HS-27A (cell line): ENCODE measurements at regions not wholly inside any gene's neighbourhood (a gene's known extent, or its start where the extent isn't known, plus 50 kb on each side); places are given as distances from the start of the nearest gene placed in this dataset.
"Not testable (repeated sequence)": the region's sequence is repeated elsewhere in the genome, so short reads cannot be mapped to it uniquely, and the experiment has no call there.

ENCODE experiments used
- DNase-seq: peaks from one replicate; pipeline ENCODE4 v3.0.0-alpha.2; 2012; ENCODE audit warnings: low read depth, missing footprints

GRCh38 chr4:100906973-100907372 is 389.2 kb upstream of the EMCN start:
- no peak for DNase-seq

DNA sequence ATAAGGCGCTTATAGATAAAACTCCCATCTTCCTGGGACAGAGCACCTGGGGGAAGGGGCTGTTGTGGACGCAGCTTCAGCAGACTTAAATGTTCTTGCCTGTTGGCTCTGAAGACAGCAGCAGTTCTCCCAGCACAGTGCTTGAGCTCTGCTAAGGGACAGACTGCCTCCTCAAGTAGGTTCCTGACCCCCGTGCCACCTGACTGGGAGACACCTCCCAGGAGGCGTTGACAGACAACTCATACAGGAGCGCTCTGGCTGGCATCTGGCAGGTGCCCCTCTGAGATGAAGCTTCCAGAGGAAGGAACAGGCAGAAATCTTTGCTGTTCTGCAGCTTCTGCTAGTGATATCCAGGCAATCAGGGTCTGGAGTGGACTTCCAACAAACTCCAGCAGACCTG is 383.1 kb upstream of the EMCN start:
- DNase-seq: not testable (repeated sequence)

GRCh38 chr4:100900134-100900533 is 382.3 kb upstream of the EMCN start:
- DNase-seq: no peak

GRCh38 chr4:100898844-100899243 is 381.0 kb upstream of the EMCN start:
- no peak for DNase-seq

GRCh38 chr4:100895556-100896197 is 377.9 kb upstream of the EMCN start:
- DNase-seq: no peak

GRCh38 chr4:100894339-100894870 is 376.6 kb upstream of the EMCN start:
- DNase-seq: no peak

- DNase-seq: no peak
Measured at GRCh38 chr4:100891808-100892207, 374.0 kb upstream of the EMCN start.

DNA sequence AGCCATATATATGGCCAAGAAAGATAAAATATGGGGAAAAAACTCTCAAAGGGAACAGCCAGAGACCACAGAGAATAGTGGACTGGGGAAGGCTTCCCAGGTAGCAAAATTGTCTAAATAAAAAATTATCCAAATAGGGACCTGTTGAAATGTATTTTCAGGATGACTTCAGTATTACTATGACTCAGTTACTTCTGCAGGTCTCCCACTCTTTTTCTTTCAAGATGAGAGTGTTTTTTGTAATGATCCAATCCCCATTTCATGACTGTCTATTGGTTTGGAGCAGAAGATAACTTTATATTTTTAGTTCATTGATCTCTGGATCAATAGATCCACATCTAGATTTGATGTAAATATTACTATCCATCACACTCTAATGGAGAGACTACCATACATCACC is 372.1 kb upstream of the EMCN start:
- DNase-seq: no peak

- DNase-seq: no peak
Measured at GRCh38 chr4:100889401-100889800, 371.6 kb upstream of the EMCN start.

GRCh38 chr4:100882661-100883060 is 364.8 kb upstream of the EMCN start:
- no peak for DNase-seq

DNA sequence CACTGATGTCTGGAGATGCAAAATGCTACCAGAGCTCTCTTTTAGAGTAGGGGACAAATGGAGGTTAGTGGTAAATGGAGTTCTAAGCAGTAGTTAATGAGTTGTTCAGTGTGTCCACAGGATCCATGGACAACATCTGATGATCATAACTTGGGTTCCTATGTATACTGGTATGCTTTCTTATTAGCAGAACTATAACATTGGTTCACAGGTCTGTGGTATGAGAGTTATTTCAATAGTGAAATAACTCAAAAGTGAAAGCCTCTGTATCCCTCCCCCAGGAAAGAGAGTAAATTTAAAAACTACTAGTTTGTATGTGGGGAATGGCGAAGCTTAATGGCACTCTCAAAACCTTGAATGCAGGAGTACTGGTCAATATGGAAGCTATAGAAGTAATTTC is 363.5 kb upstream of the EMCN start:
- DNase-seq: no peak

GRCh38 chr4:100880011-100880410 is 362.2 kb upstream of the EMCN start:
- DNase-seq: no peak

DNA sequence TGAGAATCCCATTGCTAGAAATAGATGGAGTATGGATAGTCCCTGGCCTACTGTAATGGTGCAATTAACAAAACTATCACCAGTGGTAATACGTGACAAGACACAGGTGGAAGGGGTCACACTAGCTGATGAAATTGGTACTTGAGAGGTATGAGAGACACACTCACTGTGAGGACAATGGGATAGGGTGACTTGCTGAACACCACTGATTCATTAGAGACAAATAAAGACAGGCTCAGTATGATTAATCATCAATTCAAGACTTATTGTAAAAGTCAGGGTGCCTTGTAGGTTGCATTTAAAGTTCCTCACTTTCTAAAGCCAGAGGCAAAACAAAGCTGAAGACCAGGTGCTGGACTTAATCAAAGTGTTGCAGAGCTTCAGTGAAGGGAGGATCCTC is 361.6 kb upstream of the EMCN start:
- no peak for DNase-seq

GRCh38 chr4:100876546-100876945 is 358.7 kb upstream of the EMCN start:
- no peak for DNase-seq

GRCh38 chr4:100875296-100876068 is 357.7 kb upstream of the EMCN start:
- DNase-seq: no peak

DNA sequence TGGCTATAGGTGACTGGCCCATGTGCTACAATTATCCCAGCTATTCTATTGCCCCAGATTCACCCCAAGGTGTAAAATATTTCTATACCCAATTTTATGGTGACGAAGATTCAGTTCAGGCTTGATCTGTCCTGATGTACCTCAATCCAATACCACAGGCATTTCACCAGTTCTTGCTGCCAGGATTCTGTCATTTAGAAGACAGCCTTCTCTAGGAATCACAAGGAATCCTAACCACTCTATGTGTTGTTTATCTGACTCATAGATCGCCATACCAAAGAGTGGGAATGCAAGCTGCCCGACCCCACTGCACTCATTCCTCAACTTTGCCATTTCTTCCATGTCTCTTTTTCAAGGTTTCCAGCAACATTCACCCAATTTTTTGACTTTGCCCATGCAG is 355.0 kb upstream of the EMCN start:
- DNase-seq: peak; percentile 17

- no peak for DNase-seq
Measured at GRCh38 chr4:100870940-100871772, 353.3 kb upstream of the EMCN start.

GRCh38 chr4:100869276-100869675 is 351.5 kb upstream of the EMCN start:
- DNase-seq: no peak

- not testable (repeated sequence) for DNase-seq
Measured at GRCh38 chr4:100868281-100868680, 350.5 kb upstream of the EMCN start.

- DNase-seq: no peak
Measured at GRCh38 chr4:100852326-100852725, 334.5 kb upstream of the EMCN start.

DNA sequence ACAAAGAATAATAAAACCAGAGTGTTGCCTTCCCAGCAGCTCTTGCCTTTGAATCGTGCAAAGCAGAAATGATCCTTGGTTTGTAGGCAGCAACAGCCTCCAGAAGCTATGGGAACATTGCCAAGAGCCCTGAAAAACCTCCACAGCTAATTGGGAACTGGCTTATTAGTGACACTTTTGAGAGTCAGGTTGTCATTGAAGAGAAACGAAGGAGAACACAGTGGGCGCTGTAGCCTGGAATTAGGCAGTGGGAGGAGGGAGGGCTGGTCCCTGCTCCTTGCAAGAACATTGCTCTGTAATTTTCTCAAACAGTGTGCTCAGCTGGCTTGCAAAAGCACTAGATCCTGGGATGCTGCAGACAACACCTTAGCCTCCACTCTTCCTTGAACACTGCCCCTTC is 331.5 kb upstream of the EMCN start:
- DNase-seq: no peak

GRCh38 chr4:100848841-100849240 is 331.0 kb upstream of the EMCN start:
- no peak for DNase-seq

GRCh38 chr4:100843910-100844309 is 326.1 kb upstream of the EMCN start:
- no peak for DNase-seq
